ENCODE measurements at regions not wholly inside any gene's neighbourhood (a gene's known extent, or its start where the extent isn't known, plus 50 kb on each side); places are given as distances from the start of the nearest gene placed in this dataset.

GRCh38 chr5:143760131-143760505 lies 51.8 kb upstream of the HMHB1 start:
- TF ChIP-seq, protein P1, sequence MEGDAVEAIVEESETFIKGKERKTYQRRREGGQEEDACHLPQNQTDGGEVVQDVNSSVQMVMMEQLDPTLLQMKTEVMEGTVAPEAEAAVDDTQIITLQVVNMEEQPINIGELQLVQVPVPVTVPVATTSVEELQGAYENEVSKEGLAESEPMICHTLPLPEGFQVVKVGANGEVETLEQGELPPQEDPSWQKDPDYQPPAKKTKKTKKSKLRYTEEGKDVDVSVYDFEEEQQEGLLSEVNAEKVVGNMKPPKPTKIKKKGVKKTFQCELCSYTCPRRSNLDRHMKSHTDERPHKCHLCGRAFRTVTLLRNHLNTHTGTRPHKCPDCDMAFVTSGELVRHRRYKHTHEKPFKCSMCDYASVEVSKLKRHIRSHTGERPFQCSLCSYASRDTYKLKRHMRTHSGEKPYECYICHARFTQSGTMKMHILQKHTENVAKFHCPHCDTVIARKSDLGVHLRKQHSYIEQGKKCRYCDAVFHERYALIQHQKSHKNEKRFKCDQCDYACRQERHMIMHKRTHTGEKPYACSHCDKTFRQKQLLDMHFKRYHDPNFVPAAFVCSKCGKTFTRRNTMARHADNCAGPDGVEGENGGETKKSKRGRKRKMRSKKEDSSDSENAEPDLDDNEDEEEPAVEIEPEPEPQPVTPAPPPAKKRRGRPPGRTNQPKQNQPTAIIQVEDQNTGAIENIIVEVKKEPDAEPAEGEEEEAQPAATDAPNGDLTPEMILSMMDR (IDR thresholded peaks at IDR 0.05), result no peak
- no peak for TF ChIP-seq POLR2A (IDR thresholded peaks at IDR 0.05)

Data from body of pancreas (tissue), 4 donors.